NCI-H748 (cell line): ENCODE measurements at regions not wholly inside any gene's neighbourhood (a gene's known extent, or its start where the extent isn't known, plus 50 kb on each side); places are given as distances from the start of the nearest gene placed in this dataset.
"Not testable (repeated sequence)": the region's sequence is repeated elsewhere in the genome, so short reads cannot be mapped to it uniquely, and the experiment has no call there.

Experiments
- DNase-seq: peaks from one replicate; lab custom pipeline; 2025; ENCODE audit not compliant: unreplicated experiment; lab: John Stamatoyannopoulos, UW

GRCh38 chr3:185306286-185306685, 52.4 kb upstream of the EHHADH start:
- DNase-seq, result not testable (repeated sequence)

- DNase-seq, result no peak
Measured at GRCh38 chr3:185306847-185307246, 53.0 kb upstream of the EHHADH start.

GRCh38 chr3:185308126-185308754, 54.4 kb upstream of the EHHADH start:
- DNase-seq, result peak; percentile 38

- DNase-seq, result no peak
Measured at GRCh38 chr3:185309302-185309701, 53.6 kb upstream of the MAP3K13 start.

DNA sequence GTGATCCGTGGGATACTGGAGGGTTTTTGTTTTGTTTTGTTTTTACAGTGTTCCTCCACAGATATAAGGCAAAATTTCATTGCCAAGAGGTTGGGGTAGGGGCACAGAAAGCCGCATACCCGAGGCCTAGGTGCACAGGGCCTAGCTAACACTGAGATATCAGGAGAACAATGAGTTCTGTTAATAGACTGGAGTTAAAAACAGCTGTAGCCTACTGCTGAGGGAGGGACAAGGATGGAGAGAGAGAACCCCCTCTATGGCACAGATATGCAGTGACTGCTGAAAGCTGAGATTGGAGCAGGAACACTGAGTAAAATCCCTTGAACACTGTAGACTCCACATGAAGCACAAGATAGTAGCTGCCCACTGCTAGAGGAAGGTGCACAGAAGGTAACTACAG, 53.1 kb upstream of the MAP3K13 start:
- no peak for DNase-seq

- DNase-seq, result no peak
Measured at GRCh38 chr3:185311991-185312390, 50.9 kb upstream of the MAP3K13 start.
